GM12874 (cell line): ENCODE measurements at regions not wholly inside any gene's neighbourhood (a gene's known extent, or its start where the extent isn't known, plus 50 kb on each side); places are given as distances from the start of the nearest gene placed in this dataset.

ENCODE experiments used
- CTCF ChIP-seq: IDR thresholded peaks from 2 replicates; pipeline ENCODE4 v1.5.1; 2011; ENCODE audit warnings: low read depth, mild to moderate bottlenecking, control low read depth, low read length, moderate library complexity; ENCODE audit not compliant: insufficient read depth

GRCh38 chr2:59921743-59922142 lies 631.7 kb downstream of the BCL11A start:
- TF ChIP-seq CTCF: no peak

- TF ChIP-seq CTCF: no peak
These were observed 632.5 kb downstream of the BCL11A start for GRCh38 chr2:59920961-59921360.

- no peak for TF ChIP-seq CTCF
These were observed 633.1 kb downstream of the BCL11A start for GRCh38 chr2:59920307-59920706.

- no peak for TF ChIP-seq CTCF
These were observed 633.9 kb downstream of the BCL11A start for GRCh38 chr2:59919579-59919978.

- TF ChIP-seq CTCF: no peak
These were observed 641.4 kb downstream of the BCL11A start for GRCh38 chr2:59912042-59912441.

- TF ChIP-seq CTCF: no peak
These were observed 643.3 kb downstream of the BCL11A start for GRCh38 chr2:59910166-59910565.

GRCh38 chr2:59909147-59909546 lies 644.3 kb downstream of the BCL11A start:
- no peak for TF ChIP-seq CTCF

- no peak for TF ChIP-seq CTCF
These were observed 647.7 kb downstream of the BCL11A start for GRCh38 chr2:59905731-59906130.
